Mesenchymal stem cell (in vitro differentiated cells and primary cell): ENCODE measurements at regions not wholly inside any gene's neighbourhood (a gene's known extent, or its start where the extent isn't known, plus 50 kb on each side); places are given as distances from the start of the nearest gene placed in this dataset.

Experiments used
- DNase-seq: peaks from one replicate; pipeline ENCODE4 v3.0.0-alpha.2; 2013
- H2AFZ ChIP-seq: one replicate; pipeline ENCODE4 v1.6.1; 2013; ENCODE audit warnings: low read depth, mild to moderate bottlenecking, control low read depth, inconsistent platforms, low read length, moderate library complexity
- H2AK5ac ChIP-seq: 2 replicates; pipeline ENCODE4 v1.6.1; 2013; ENCODE audit warnings: low read length, moderate library complexity, mild to moderate bottlenecking, inconsistent platforms; ENCODE audit not compliant: severe bottlenecking
- H2BK120ac ChIP-seq: one replicate; pipeline ENCODE4 v1.6.1; 2013; ENCODE audit warnings: low read depth, mild to moderate bottlenecking, inconsistent platforms, low read length, moderate library complexity
- H2BK12ac ChIP-seq, 2 experiments: one replicate each; pipeline ENCODE4 v1.6.1; 2013; ENCODE audit warnings: inconsistent platforms in 2 of 2, low read length in 2 of 2, mild to moderate bottlenecking in 2 of 2, moderate library complexity in 2 of 2, control low read depth in 1 of 2
- H2BK15ac ChIP-seq: one replicate; pipeline ENCODE4 v1.6.1; 2013; ENCODE audit warnings: mild to moderate bottlenecking, low read depth, inconsistent platforms; ENCODE audit not compliant: poor library complexity, severe bottlenecking
- H2BK5ac ChIP-seq: 2 replicates; pipeline ENCODE4 v1.6.1; 2013; ENCODE audit warnings: low read depth, mild to moderate bottlenecking, low read length, control low read depth, inconsistent platforms; ENCODE audit not compliant: poor library complexity, severe bottlenecking
- H3K14ac ChIP-seq, 2 experiments: one replicate each; pipeline ENCODE4 v1.6.1; 2013; ENCODE audit warnings: inconsistent platforms in 2 of 2, low read length in 2 of 2, control low read depth in 1 of 2, mild to moderate bottlenecking in 1 of 2, moderate library complexity in 1 of 2
- H3K18ac ChIP-seq, 2 experiments: one replicate each; pipeline ENCODE4 v1.6.1; 2013; ENCODE audit warnings: inconsistent platforms in 2 of 2, low read length in 2 of 2, control low read depth in 1 of 2, low read depth in 1 of 2, mild to moderate bottlenecking in 1 of 2
- H3K23ac ChIP-seq, 2 experiments: one replicate each; pipeline ENCODE4 v1.6.1; 2013; ENCODE audit warnings: inconsistent platforms in 2 of 2, low read length in 2 of 2, mild to moderate bottlenecking in 2 of 2, moderate library complexity in 2 of 2, control low read depth in 1 of 2
- H3K27ac ChIP-seq: 2 replicates; pipeline ENCODE4 v1.5.1; 2013; ENCODE audit warnings: mild to moderate bottlenecking, moderate library complexity, low read length, control low read depth, inconsistent platforms; ENCODE audit not compliant: poor library complexity, severe bottlenecking
- H3K27me3 ChIP-seq, 2 experiments: 2 replicates each; pipeline versions ENCODE4 v1.6.1 to v1.7.0; 2013; ENCODE audit warnings: low read length in 2 of 2, mild to moderate bottlenecking in 2 of 2, moderate library complexity in 2 of 2, control low read depth in 1 of 2, inconsistent platforms in 1 of 2; ENCODE audit not compliant: control insufficient read depth in 1 of 2, insufficient read depth in 1 of 2
- H3K36me3 ChIP-seq, 2 experiments: 2 replicates each; pipeline versions ENCODE4 v1.6.1 to v1.7.0; 2013; ENCODE audit warnings: low read length in 2 of 2, control low read depth in 1 of 2, inconsistent platforms in 1 of 2, low read depth in 1 of 2, mild to moderate bottlenecking in 1 of 2; ENCODE audit not compliant: insufficient read depth in 2 of 2, control insufficient read depth in 1 of 2
- H3K4ac ChIP-seq, 2 experiments: one replicate each; pipeline ENCODE4 v1.6.1; 2013; ENCODE audit warnings: inconsistent platforms in 2 of 2, low read length in 2 of 2, mild to moderate bottlenecking in 2 of 2, moderate library complexity in 2 of 2, control low read depth in 1 of 2, low read depth in 1 of 2
- H3K4me1 ChIP-seq: 2 replicates; pipeline ENCODE4 v1.6.1; 2013; ENCODE audit warnings: low read depth, low read length, control low read depth; ENCODE audit not compliant: control insufficient read depth, insufficient read depth
- H3K4me2 ChIP-seq: 2 replicates; pipeline ENCODE4 v1.6.1; 2013; ENCODE audit warnings: low read length, mild to moderate bottlenecking, inconsistent platforms; ENCODE audit not compliant: poor library complexity, severe bottlenecking
- H3K4me3 ChIP-seq, 2 experiments: 2 replicates each; pipeline versions ENCODE4 v1.5.1 to v1.7.0; 2013; ENCODE audit warnings: low read length in 2 of 2, mild to moderate bottlenecking in 2 of 2, control low read depth in 1 of 2, low read depth in 1 of 2; ENCODE audit not compliant: insufficient read depth in 1 of 2
- H3K79me1 ChIP-seq: replicated peaks from 2 replicates; pipeline ENCODE4 v1.6.1; 2013; ENCODE audit warnings: mild to moderate bottlenecking, control low read depth, low read length, inconsistent platforms; ENCODE audit not compliant: poor library complexity, severe bottlenecking
- H3K9ac ChIP-seq: 2 replicates; pipeline ENCODE4 v1.7.0; 2013; ENCODE audit warnings: mild to moderate bottlenecking, low read length, moderate library complexity
- H3K9me3 ChIP-seq: 2 replicates; pipeline ENCODE4 v1.7.0; 2013; ENCODE audit warnings: mild to moderate bottlenecking, low read length; ENCODE audit not compliant: control insufficient read depth
- H4K8ac ChIP-seq: one replicate; pipeline ENCODE4 v1.6.1; 2013; ENCODE audit warnings: inconsistent platforms, mild to moderate bottlenecking, low read length, moderate library complexity
- H4K91ac ChIP-seq: one replicate; pipeline ENCODE4 v1.6.1; 2013; ENCODE audit warnings: mild to moderate bottlenecking, low read length, inconsistent platforms
- WGBS: methylation state at CpG from one replicate; pipeline ENCODE4 v1.1.7; 2013; ENCODE audit warnings: mixed read lengths; 5-methylcytosine and 5-hydroxymethylcytosine counted together

DNA sequence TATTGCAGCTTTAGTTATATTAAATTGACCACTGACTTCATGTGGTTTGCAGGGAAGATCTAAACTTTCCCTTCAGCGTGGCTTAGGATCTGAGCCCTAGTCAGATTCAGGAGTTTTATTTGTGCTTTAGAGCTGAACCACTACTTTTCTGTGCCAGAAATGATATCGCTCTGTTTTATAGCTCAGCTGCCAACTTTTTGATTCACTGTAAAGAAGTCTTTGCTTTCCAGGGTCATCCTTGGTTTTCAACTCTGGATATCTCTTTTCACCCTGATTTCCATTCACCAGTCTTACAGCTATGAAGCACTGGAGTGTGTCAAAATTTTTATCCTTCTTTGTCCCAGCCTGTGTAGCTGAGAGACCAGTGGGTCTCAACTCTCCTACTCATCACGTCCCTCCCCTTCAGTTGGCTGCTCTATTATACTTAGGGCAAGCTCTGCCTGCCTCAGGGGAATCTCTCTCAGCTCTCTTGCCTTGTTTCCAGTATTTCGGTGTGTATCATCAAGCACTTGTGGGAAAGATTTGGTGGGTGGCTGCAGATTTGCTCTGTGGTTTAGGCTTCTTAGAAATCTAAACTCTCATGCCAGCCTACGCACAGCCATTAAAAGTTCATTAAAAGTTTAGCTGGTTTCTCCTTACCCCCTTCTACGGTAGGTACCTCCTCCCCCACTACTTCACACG, 425.5 kb downstream of the TENT5A start:
- Histone ChIP-seq H3K4me1 (no peaks in the 10 kb centered on the region), H2AK5ac (no peak overlapping the region), H4K91ac (no peak overlapping the region), H2AFZ (no peak overlapping the region), H2BK5ac (no peak overlapping the region), H2BK12ac (no peak overlapping the region), H3K4ac (peak overlapping the region in 1 of 2 experiments; percentile 15), H3K4me3 (peak overlapping the region in 1 of 2 experiments; percentile 26), H3K14ac (no peak overlapping the region), H2BK15ac (no peak overlapping the region), H3K36me3 (no peaks in the 10 kb centered on the region), H3K23ac (no peak overlapping the region), H3K79me1 (no peaks in the 10 kb centered on the region), H3K27me3 (no peaks in the 10 kb centered on the region), H3K9me3 (no peaks in the 10 kb centered on the region), H3K4me2 (no peak overlapping the region), H2BK120ac (no peak overlapping the region), H3K9ac (peak overlapping the region; percentile 16), H3K27ac (no peak overlapping the region), H3K18ac (no peak overlapping the region), H4K8ac (peak overlapping the region; percentile 30)
- DNase-seq: no peak
- 93% methylated on average over 4 of the region's 7 CpGs for WGBS

DNA sequence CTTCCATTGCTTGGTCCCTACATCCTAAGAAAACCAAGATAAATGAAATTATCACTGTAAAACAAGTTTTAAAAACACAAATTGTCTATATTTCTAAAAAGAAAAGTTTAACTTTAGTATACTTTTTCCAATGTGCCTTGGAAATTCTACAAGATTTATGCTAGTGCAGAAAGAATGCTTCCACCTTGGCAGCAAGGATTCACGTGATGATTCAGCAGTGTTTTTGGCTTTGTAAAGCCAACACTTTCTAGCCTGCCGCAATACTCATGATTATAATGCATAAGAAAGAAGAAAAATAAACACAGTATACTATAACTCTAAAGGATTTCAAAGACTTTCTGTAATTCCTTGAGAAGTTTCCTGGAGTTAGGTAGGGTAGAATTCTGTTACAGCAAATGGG, 442.7 kb downstream of the TENT5A start:
- Histone ChIP-seq H4K91ac (no peak overlapping the region), H2BK5ac (no peak overlapping the region), H3K27ac (no peak overlapping the region), H2BK12ac (no peak overlapping the region), H3K9me3 (peaks cover 24% of the 10 kb centered on the region), H2BK15ac (no peak overlapping the region), H3K4me1 (no peaks in the 10 kb centered on the region), H3K79me1 (no peaks in the 10 kb centered on the region), H3K27me3 (no peaks in the 10 kb centered on the region), H3K9ac (no peak overlapping the region), H3K14ac (no peak overlapping the region), H2AK5ac (no peak overlapping the region), H2AFZ (no peak overlapping the region), H3K4me2 (no peak overlapping the region), H4K8ac (no peak overlapping the region), H3K4me3 (no peak overlapping the region), H3K4ac (no peak overlapping the region), H3K18ac (no peak overlapping the region), H3K36me3 (no peaks in the 10 kb centered on the region), H2BK120ac (no peak overlapping the region), H3K23ac (no peak overlapping the region)
- DNase-seq: no peak
- WGBS: 100% methylated on average over 1 of the region's 2 CpGs

DNA sequence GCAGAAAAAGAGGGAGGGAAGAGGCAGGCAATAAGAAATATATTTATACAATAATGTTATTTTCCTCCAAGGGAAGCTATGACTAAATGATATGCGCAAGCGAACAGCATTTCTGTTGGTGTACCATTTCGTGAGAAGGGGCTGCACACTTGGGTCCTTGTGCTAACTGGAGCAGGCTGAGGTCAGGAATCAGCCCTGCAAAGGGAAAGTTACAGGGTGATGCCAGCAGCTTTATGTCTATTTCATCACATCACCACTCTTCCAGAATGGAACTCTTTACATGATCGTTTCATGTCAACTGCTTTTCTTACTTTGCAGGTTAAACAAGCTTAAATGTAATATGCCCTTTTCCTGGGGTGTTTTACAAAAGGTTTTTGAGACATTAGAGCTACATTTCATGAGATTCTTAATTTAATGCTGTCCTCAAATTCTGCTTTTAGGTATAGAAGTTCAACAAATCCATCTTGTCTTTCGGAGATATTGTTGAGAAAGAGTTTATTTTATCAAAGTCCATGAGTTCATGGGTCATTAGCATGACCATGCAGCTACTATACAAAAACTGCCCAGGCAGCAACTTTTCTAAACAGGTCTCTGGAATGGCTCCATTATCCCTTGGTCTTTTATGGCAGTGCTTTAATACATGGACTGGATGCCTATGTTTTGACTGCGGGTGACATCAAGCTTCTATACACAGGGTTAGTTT, 443.8 kb downstream of the TENT5A start:
- no peak overlapping the region for H3K9ac ChIP-seq
- no peak overlapping the region for H2BK15ac ChIP-seq
- H3K4me2 ChIP-seq: no peak overlapping the region
- WGBS: 95% methylated on average over 3 of the region's 6 CpGs
- H3K14ac ChIP-seq: no peak overlapping the region
- no peak for DNase-seq
- H3K4me3 ChIP-seq: no peak overlapping the region
- no peak overlapping the region for H3K18ac ChIP-seq
- H3K36me3 ChIP-seq: no peaks in the 10 kb centered on the region
- H2BK12ac ChIP-seq: no peak overlapping the region
- H3K79me1 ChIP-seq: no peaks in the 10 kb centered on the region
- no peaks in the 10 kb centered on the region for H3K4me1 ChIP-seq
- H3K4ac ChIP-seq: no peak overlapping the region
- H2BK5ac ChIP-seq: no peak overlapping the region
- no peak overlapping the region for H4K8ac ChIP-seq
- H3K9me3 ChIP-seq: peaks cover 13% of the 10 kb centered on the region
- no peaks in the 10 kb centered on the region for H3K27me3 ChIP-seq
- no peak overlapping the region for H4K91ac ChIP-seq
- H2AK5ac ChIP-seq: no peak overlapping the region
- no peak overlapping the region for H2BK120ac ChIP-seq
- no peak overlapping the region for H3K23ac ChIP-seq
- H2AFZ ChIP-seq: no peak overlapping the region
- H3K27ac ChIP-seq: no peak overlapping the region

DNA sequence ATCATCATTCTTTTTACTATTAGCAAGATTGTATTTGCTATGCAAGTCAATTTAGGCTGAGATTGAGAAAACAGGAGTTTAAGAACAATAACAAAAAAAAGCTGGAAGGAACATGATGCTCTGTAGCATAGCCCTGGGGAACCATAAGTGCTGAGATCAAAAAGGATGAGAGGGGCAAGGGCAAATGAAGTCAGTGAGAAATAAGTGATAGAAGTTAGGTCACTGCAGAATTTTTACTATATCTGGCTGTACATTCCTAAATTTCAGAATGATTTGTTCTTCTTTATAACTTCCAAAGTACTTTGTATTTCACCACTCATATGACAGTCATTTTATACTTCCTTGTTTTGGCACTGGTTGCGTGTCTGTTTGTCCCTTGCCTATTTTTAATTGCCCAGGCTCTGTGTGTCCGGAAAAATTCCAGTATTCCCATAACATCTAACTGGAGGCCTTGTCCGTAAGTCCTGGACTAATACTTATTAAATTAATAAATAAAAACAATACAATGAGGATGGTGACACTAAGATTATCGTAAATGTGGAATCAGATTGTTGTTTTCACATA, 444.7 kb downstream of the TENT5A start:
- H3K27ac ChIP-seq: no peak overlapping the region
- no peak overlapping the region for H3K4me3 ChIP-seq
- H2BK12ac ChIP-seq: no peak overlapping the region
- H3K23ac ChIP-seq: no peak overlapping the region
- H4K8ac ChIP-seq: no peak overlapping the region
- H3K79me1 ChIP-seq: no peaks in the 10 kb centered on the region
- no peak overlapping the region for H2AFZ ChIP-seq
- H3K18ac ChIP-seq: no peak overlapping the region
- no peak overlapping the region for H3K14ac ChIP-seq
- peaks cover 3% of the 10 kb centered on the region for H3K9me3 ChIP-seq
- H4K91ac ChIP-seq: no peak overlapping the region
- no peak overlapping the region for H3K9ac ChIP-seq
- H2BK5ac ChIP-seq: no peak overlapping the region
- H3K4ac ChIP-seq: no peak overlapping the region
- no peak overlapping the region for H2BK120ac ChIP-seq
- no peaks in the 10 kb centered on the region for H3K36me3 ChIP-seq
- no peaks in the 10 kb centered on the region for H3K27me3 ChIP-seq
- H2AK5ac ChIP-seq: no peak overlapping the region
- H2BK15ac ChIP-seq: no peak overlapping the region
- no peak overlapping the region for H3K4me2 ChIP-seq
- 95% methylated on average over 2 of the region's 4 CpGs for WGBS
- no peak for DNase-seq
- H3K4me1 ChIP-seq: no peaks in the 10 kb centered on the region
